GM12878 (cell line): ENCODE measurements at regions not wholly inside any gene's neighbourhood (a gene's known extent, or its start where the extent isn't known, plus 50 kb on each side); places are given as distances from the start of the nearest gene placed in this dataset.

ENCODE experiments used
- ATAC-seq: fragments of 200-7000 bp; cut with Tn5 transposase; 3 replicates; pipeline ENCODE4 v1.9.1; 2020; ENCODE audit warnings: mild to moderate bottlenecking, moderate library complexity
- BruUV-seq: library from RNA; stranded (reverse); fragments of 400-500 nt; replicated peaks from 2 replicates; lab custom pipeline; 2021; lab: Mats Ljungman, UMichigan
- CTCF ChIA-PET: fragments of 300-600 bp; sonication (Branson Sonifier 250); formaldehyde crosslinking; extraction: SDS; loops from one replicate; lab custom pipeline; 2021; ENCODE audit warnings: inconsistent platforms; lab: Yijun Ruan, JAX
- POLR2A ChIA-PET: fragments of 350-600 bp; formaldehyde crosslinking; extraction: SDS; loops from one replicate; lab custom pipeline; 2021; ENCODE audit warnings: inconsistent platforms; lab: Charles Lee
- RAD21 ChIA-PET: fragments of 300-600 bp; sonication (Branson Sonifier 250); formaldehyde crosslinking; loops from one replicate; lab custom pipeline; 2023; ENCODE audit warnings: antibody characterized with exemption; ENCODE audit not compliant: unreplicated experiment; lab: Charles Lee
- SMC1A ChIA-PET: fragments of 300-600 bp; sonication (Branson Sonifier 250); formaldehyde crosslinking; loops from one replicate; lab custom pipeline; 2023; ENCODE audit not compliant: unreplicated experiment, uncharacterized antibody; lab: Charles Lee
- DNase-seq: peaks from one replicate; pipeline ENCODE4 v3.0.0-alpha.2; 2011; ENCODE audit warnings: low read depth, low spot score
- FAIRE-seq: peaks from 3 replicates; lab custom pipeline; 2011; peaks lifted over from hg19 to GRCh38; lab: Jason Lieb, UNC
- H2AFZ ChIP-seq: 2 replicates; pipeline ENCODE4 v1.6.0; 2011; ENCODE audit warnings: low read depth, low read length, control low read depth; ENCODE audit not compliant: control insufficient read depth
- H3K27ac ChIP-seq: 2 replicates; pipeline ENCODE4 v1.5.1; 2011; ENCODE audit warnings: control low read depth; ENCODE audit not compliant: control insufficient read depth, insufficient read depth
- H3K27me3 ChIP-seq, 2 experiments: replicated peaks in 1 of 2; 2 replicates each; pipeline versions ENCODE4 v1.6.0 to v1.6.1; 2011; ENCODE audit warnings: low read length in 1 of 2; ENCODE audit not compliant: control insufficient read depth in 2 of 2, insufficient read depth in 2 of 2
- H3K36me3 ChIP-seq, 2 experiments: 2 replicates each; pipeline ENCODE4 v1.5.1; 2011; ENCODE audit warnings: low read length in 1 of 2; ENCODE audit not compliant: control insufficient read depth in 2 of 2, insufficient read depth in 2 of 2
- H3K4me1 ChIP-seq: 2 replicates; pipeline ENCODE4 v1.6.1; 2011; ENCODE audit warnings: mild to moderate bottlenecking, low read length, moderate library complexity, mixed read lengths; ENCODE audit not compliant: control insufficient read depth, insufficient read depth
- H3K4me2 ChIP-seq: 2 replicates; pipeline ENCODE4 v1.6.0; 2011; ENCODE audit warnings: control low read depth; ENCODE audit not compliant: control insufficient read depth, insufficient read depth
- H3K4me3 ChIP-seq: fragments of 200-600 bp; sonication (generic); 2 replicates; pipeline ENCODE4 v1.5.1; 2016
- H3K79me2 ChIP-seq: 2 replicates; pipeline ENCODE4 v1.6.0; 2011; ENCODE audit warnings: low read length; ENCODE audit not compliant: control insufficient read depth, insufficient read depth
- H3K9ac ChIP-seq: 2 replicates; pipeline ENCODE4 v1.8.0; 2011; ENCODE audit warnings: low read length, control low read depth, mixed read lengths; ENCODE audit not compliant: control insufficient read depth, insufficient read depth
- H3K9me3 ChIP-seq: replicated peaks from 3 replicates; pipeline ENCODE4 v1.5.1; 2011; ENCODE audit warnings: mild to moderate bottlenecking, low read length; ENCODE audit not compliant: control insufficient read depth, insufficient read depth
- H4K20me1 ChIP-seq: 2 replicates; pipeline ENCODE4 v1.6.0; 2011; ENCODE audit not compliant: control insufficient read depth, insufficient read depth
- ESRRA ChIP-seq: IDR thresholded peaks from 2 replicates; pipeline ENCODE4 v1.6.1; 2012; ENCODE audit warnings: mild to moderate bottlenecking, low read length, improper control_type of control experiment
- HCFC1 ChIP-seq: fragments of 150-350 bp; IDR thresholded peaks from 2 replicates; pipeline ENCODE4 v1.6.1; 2014; ENCODE audit warnings: low read length
- IKZF2 ChIP-seq, 2 experiments: fragments of 450-650 bp; IDR thresholded peaks; 2 replicates each; pipeline ENCODE4 v1.6.1; 2017; ENCODE audit warnings: mild to moderate bottlenecking in 2 of 2, moderate library complexity in 2 of 2
- MYB ChIP-seq: fragments of 150-350 bp; IDR thresholded peaks from 2 replicates; pipeline ENCODE4 v1.6.1; 2014; ENCODE audit warnings: mild to moderate bottlenecking, low read depth, low read length, borderline replicate concordance
- SUPT20H ChIP-seq: IDR thresholded peaks from 2 replicates; pipeline ENCODE4 v1.6.1; 2011; ENCODE audit warnings: low read depth, mild to moderate bottlenecking, low read length, moderate library complexity, borderline replicate concordance; ENCODE audit not compliant: control insufficient read depth
- WGBS: methylation state at CpG from one replicate; pipeline ENCODE4 v1.1.6; 2016; ENCODE audit warnings: low lambda C conversion rate; ENCODE audit not compliant: insufficient replicate concordance, insufficient coverage; ENCODE audit errors: missing lambda C conversion rate; 5-methylcytosine and 5-hydroxymethylcytosine counted together
- in situ Hi-C: fragments of 300-500 bp; cut with MboI; formaldehyde crosslinking; loops from 9 replicates; pipeline ENCODE4 v1.14.3; 2018; ENCODE audit warnings: mixed read lengths
- intact Hi-C: fragments of 100-400 bp; cut with micrococcal nuclease; formaldehyde crosslinking; loops from one replicate; pipeline ENCODE4 v1.14.2; 2022; ENCODE audit not compliant: unreplicated experiment
- TF ChIP-seq, protein P1 (sequence below): fragments of 450-650 bp; IDR thresholded peaks from 2 replicates; pipeline ENCODE4 v1.6.1; 2017; ENCODE audit warnings: mild to moderate bottlenecking

GRCh38 chr6:113691260-113691656, 165.9 kb upstream of the MARCKS start (continued):
- TF ChIP-seq SUPT20H, result no peak

DNA sequence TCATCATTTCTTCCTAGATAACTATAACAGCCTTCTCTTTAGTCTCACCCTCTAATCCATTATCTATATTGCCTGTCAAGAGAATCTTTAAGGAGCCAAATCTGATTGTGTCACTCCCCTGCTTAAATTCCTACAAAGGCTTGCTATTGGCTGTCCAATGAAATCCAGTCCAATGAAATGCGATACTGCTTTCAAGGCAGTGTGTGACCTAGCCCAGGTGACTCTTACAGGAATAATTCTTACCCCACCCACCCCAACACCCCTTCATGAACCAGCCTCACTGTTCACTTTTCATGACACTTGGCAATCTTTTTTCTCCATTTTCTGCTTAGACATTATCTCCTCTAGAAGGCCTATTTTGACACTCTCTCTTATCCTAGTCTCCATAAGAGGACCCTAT, 163.3 kb upstream of the MARCKS start:
- no peaks in the 10 kb centered on the region; the same call in 2 of the 3 replicates for H3K9me3 ChIP-seq
- H3K9ac ChIP-seq, result no peak overlapping the region
- ChIA-PET CTCF (no interaction called here), SMC1A (interaction anchor here (1.2 kb wide), 1 partner anchor 22 kb away, joined by 3 read pairs; no protein-coding TSS in a partner anchor), POLR2A (no interaction called here), RAD21 (no interaction called here)
- H3K4me1 ChIP-seq, result peaks cover 13% of the 10 kb centered on the region; the same call in 1 of the 2 replicates
- no peak overlapping the region for H2AFZ ChIP-seq
- TF ChIP-seq MYB, result no peak
- no peak for TF ChIP-seq ESRRA
- no peak for TF ChIP-seq HCFC1
- TF ChIP-seq IKZF2 (IDR thresholded peaks at IDR 0.05), result no peak
- TF ChIP-seq, protein P1, sequence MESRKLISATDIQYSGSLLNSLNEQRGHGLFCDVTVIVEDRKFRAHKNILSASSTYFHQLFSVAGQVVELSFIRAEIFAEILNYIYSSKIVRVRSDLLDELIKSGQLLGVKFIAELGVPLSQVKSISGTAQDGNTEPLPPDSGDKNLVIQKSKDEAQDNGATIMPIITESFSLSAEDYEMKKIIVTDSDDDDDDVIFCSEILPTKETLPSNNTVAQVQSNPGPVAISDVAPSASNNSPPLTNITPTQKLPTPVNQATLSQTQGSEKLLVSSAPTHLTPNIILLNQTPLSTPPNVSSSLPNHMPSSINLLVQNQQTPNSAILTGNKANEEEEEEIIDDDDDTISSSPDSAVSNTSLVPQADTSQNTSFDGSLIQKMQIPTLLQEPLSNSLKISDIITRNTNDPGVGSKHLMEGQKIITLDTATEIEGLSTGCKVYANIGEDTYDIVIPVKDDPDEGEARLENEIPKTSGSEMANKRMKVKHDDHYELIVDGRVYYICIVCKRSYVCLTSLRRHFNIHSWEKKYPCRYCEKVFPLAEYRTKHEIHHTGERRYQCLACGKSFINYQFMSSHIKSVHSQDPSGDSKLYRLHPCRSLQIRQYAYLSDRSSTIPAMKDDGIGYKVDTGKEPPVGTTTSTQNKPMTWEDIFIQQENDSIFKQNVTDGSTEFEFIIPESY, result no peak
- no peaks in the 10 kb centered on the region for H3K79me2 ChIP-seq
- WGBS, result 100% methylated on average over 1 of the region's 1 CpG
- DNase-seq (no peak), ATAC-seq (no peak), FAIRE-seq (no peak)
- no peak overlapping the region for H3K27ac ChIP-seq
- H3K27me3 ChIP-seq, result no peaks in the 10 kb centered on the region
- in situ Hi-C loops, result no loop called here
- intact Hi-C loops, result no loop called here
- no peak overlapping the region for H3K4me2 ChIP-seq
- H3K4me3 ChIP-seq, result no peak overlapping the region
- BruUV-seq, result no TSS peak
- no peaks in the 10 kb centered on the region for H3K36me3 ChIP-seq
- no peaks in the 10 kb centered on the region for H4K20me1 ChIP-seq
